Femur (tissue), 1 donor: ENCODE measurements at regions not wholly inside any gene's neighbourhood (a gene's known extent, or its start where the extent isn't known, plus 50 kb on each side); places are given as distances from the start of the nearest gene placed in this dataset.

ENCODE experiments used
- DNase-seq: peaks from one replicate; pipeline ENCODE4 v3.0.0-alpha.2; 2017

- DNase-seq: no peak
Observed at GRCh38 chr9:85249313-85249621, 492.5 kb downstream of the AGTPBP1 start.

DNA sequence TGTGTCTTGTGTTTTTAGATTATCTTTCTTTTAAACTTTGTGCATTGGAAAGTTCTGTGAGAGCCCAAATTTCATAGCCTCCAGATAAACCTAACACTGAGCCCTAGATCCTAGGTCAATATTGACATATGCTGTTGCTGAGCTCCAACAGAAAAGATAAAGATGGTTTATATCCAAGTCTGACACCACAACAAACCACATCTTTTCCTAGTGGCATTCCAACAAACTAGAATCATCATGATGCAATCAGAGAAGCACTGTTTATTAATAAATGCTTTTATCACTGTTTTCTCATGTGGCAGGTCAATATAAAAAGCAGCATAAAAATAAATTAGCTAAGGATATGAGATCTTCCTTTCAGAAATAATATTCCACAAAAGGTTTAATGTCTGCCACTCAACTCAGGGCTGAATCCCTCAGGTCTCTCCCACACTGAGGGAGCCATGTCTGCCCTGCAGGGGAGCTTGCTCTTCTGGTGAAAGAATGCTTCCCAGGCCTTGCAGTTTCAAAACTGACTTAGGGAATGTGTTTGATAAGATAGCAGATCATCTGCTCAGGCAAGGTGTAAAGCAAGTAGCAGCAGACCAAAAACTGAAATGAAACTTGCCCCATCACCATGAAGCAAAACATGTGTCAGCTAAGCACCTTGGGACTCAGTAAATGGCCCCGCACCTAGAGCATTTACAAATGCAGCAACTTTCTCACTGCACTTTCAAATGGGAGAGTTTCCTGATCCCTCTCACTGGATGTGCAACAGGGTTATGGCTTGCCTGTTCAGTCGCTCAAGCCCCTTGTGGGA, 493.0 kb downstream of the AGTPBP1 start:
- DNase-seq: no peak

DNA sequence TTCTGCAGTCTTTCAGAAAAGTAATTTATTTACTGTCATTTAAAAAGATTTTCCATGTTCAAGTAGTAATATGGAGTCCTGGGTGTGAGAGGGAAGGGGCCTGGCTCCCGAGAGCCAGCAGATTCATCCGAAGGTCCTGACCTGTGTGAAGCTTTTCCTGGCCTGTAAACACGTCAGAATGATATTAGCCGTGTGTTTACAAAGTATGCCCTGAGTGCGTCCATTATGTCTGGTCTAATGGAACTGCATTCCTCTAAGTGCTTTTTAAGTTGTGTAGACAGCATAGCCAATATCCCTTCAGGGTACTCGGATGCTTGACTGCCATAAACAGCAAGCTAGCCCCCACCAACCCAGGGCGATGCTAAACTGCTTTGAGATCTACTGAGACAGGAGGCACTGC, 495.2 kb downstream of the AGTPBP1 start:
- no peak for DNase-seq

GRCh38 chr9:85244856-85245255, 496.9 kb downstream of the AGTPBP1 start:
- no peak for DNase-seq

DNA sequence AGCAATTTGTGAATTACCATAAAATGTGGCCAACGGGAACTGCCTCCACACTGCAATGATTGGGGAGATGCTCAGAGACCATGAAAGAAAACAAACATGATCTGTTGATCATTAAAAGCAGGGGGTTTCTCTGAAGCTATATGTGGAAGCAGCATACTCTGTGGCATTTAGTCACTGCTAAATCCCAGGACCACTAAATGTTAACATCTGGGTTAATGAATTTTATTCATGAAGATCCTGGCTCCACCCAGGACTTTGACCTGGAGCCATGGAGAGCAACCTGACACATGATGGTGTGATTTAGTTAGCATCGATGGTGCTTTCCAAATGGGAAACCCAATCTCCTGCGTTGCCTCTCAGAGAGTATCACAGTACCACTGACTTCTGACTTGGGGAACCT, 497.8 kb downstream of the AGTPBP1 start:
- no peak for DNase-seq

DNA sequence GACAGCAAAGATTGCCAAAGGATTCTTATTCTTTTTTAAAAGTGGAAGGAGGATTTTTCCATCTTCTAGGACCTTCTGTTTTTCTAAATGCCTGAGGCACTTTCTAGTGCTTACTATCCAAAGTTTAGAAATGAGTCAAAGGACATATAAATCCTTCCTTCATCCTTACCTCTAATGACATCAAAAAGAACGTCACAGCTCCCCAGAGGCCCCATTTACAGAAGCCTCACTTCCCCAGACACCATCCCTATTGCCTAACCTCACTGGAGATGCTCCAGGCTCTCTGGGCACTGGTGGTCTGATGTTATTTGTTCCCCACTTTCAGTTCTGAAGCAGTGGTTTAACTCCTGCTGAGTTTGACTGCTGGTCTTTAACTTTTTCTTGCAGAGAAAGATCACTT, 504.3 kb downstream of the AGTPBP1 start:
- DNase-seq: no peak

GRCh38 chr9:85230081-85230480, 511.7 kb downstream of the AGTPBP1 start:
- DNase-seq: no peak

- no peak for DNase-seq
Observed at GRCh38 chr9:85228111-85228855, 513.5 kb downstream of the AGTPBP1 start.

- no peak for DNase-seq
Observed at GRCh38 chr9:85225180-85225579, 516.6 kb downstream of the AGTPBP1 start.

GRCh38 chr9:85224729-85225128, 517.0 kb downstream of the AGTPBP1 start:
- no peak for DNase-seq

DNA sequence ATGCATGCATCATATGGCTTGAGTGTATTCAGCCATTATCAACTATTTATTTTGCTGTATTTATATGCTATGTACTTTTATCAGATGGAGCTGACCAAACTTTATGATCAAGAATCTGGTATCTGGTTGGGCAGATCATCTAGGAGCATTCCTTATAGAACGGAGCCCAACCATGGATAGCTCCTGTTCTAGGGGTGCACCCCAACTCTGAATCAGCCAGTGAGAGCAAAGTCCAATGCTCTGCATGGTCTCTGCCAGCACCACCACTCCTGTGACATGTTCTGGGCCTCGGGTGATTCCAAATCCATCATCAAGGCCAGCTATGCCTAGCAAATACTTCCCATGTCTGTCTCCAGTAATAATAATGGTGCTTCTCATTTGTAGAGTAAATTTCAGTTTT, 517.5 kb downstream of the AGTPBP1 start:
- no peak for DNase-seq

DNA sequence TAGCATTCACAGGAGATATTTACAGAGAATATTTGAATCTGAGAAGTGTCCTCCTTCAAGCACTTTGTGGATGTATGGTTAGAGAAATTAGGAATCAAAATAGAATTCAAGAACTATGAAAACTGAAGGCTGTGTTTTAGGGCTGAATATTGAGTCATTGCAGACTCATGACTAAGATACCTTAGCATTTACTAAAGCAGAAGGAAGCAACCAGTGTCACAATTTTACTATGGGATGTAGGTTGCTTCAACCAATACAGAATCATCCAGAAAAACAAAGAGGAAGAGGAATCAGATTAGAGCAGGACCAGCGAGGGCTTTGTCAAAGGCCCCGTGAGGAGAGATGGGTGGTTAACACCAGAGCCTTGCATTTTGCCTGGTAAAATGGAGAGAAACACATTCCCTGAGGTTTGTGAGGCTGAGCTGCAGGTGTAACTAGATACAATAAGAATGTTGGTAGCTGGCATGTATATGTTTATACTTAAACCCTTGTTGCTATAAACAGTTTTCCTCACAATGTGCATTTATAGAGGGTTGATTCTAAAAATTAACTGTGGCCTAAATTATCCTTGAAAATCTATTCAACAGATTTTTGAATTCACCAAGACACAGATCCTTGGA, 518.1 kb downstream of the AGTPBP1 start:
- no peak for DNase-seq

- peak; percentile 80 for DNase-seq
Observed at GRCh38 chr9:85216601-85217000, 525.2 kb downstream of the AGTPBP1 start.

DNA sequence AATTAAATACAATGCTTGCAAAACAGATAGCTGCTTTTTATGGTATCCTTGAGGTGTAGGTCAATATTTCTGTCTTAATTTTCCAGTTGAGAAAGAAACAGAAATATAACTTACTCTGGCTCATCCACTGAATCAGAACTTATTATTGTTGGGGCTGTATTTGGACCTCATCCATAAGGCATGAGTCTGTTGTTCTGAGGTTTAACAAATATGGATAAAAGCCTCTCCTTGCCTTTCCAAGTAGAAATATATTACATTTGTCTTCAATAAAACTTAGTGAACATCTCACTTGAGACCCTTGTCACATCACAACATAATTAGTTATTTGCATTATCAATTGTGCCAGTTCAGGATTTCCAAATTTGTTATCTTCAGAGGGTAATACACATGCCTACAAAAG, 525.8 kb downstream of the AGTPBP1 start:
- DNase-seq: no peak

DNA sequence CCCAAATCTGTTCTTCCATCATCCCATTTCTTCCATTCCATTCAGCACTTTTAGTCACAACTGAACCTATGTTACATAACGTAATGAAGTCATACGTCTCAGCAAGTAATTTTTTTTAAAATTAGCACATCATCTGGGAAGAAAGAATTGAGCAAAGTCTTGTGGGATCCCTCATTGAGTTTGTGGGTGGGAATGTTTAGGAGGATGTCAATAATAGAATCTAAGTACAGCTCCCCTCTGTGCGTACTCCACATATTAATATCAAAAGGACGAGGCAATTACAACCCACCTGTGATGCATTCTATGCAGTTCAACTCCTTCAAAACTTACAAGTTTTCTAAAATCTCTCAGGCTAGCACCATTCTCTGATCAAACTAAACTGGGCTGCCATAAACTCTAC, 526.3 kb downstream of the AGTPBP1 start:
- no peak for DNase-seq

GRCh38 chr9:85213650-85214607, 527.8 kb downstream of the AGTPBP1 start:
- no peak for DNase-seq

- no peak for DNase-seq
Observed at GRCh38 chr9:85212887-85213286, 528.9 kb downstream of the AGTPBP1 start.

GRCh38 chr9:85212209-85212608, 529.5 kb downstream of the AGTPBP1 start:
- DNase-seq: no peak

- DNase-seq: no peak
Observed at GRCh38 chr9:85208666-85209065, 533.1 kb downstream of the AGTPBP1 start.

DNA sequence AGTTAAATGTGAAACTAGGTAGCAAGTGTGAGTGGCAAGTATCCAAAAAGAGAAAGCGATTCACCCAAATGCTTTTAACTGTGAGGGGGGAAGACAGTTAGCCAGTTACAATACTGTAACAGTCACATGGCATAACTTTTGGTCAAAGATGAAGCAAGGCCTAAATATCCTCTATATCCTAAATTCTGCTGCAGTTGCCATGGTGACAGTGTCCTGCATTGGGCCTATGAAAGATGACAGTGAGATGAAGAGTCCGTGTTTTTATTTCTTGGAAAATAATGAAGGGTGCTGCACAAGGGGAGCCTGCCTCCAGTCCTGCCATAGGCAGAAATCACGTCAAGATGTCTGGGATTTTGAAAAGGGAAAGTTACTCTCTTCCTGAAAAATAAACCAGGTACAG, 534.6 kb downstream of the NTRK2 start:
- no peak for DNase-seq

DNA sequence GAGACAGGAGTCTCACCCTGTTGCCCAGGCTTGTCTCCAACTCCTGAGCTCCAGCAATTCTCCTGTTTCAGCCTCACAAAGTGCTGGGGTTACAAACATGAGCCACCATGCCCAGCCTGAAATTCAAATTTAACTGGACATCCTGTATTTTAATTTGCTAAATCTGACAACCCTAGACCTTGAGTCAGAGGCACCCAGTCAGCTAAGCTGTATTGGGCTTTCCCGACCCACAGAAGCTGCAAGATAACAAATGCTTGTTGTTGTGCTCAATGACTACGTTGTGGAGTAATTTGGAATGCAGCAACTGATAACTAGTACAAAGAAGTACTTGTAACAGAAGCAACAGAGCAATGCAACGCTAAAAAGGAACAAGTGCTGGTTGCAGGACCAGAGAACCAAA, 533.1 kb downstream of the NTRK2 start:
- no peak for DNase-seq

GRCh38 chr9:85200726-85201404, 531.3 kb downstream of the NTRK2 start:
- DNase-seq: peak; percentile 49
